H9 (cell line): ENCODE measurements at regions not wholly inside any gene's neighbourhood (a gene's known extent, or its start where the extent isn't known, plus 50 kb on each side); places are given as distances from the start of the nearest gene placed in this dataset.

Experiments used
- DNase-seq: peaks from one replicate; pipeline ENCODE4 v3.0.0-alpha.2; 2017
- H2AFZ ChIP-seq: one replicate; pipeline ENCODE4 v1.6.1; 2013; ENCODE audit warnings: mild to moderate bottlenecking, low read length, control low read depth, moderate library complexity
- H2AK5ac ChIP-seq: 2 replicates; pipeline ENCODE4 v1.6.1; 2013; ENCODE audit warnings: low read length, control low read depth, mixed read lengths; ENCODE audit not compliant: insufficient read length
- H2BK120ac ChIP-seq: one replicate; pipeline ENCODE4 v1.6.1; 2013; ENCODE audit warnings: low read depth, mild to moderate bottlenecking, low read length, control low read depth, inconsistent platforms; ENCODE audit not compliant: poor library complexity, severe bottlenecking
- H2BK12ac ChIP-seq: 2 replicates; pipeline ENCODE4 v1.6.1; 2013; ENCODE audit warnings: low read length, control low read depth, mixed read lengths, low read depth; ENCODE audit not compliant: insufficient read length
- H2BK15ac ChIP-seq: 2 replicates; pipeline ENCODE4 v1.6.1; 2013; ENCODE audit warnings: low read depth, low read length, control low read depth
- H2BK20ac ChIP-seq: one replicate; pipeline ENCODE4 v1.6.1; 2013; ENCODE audit warnings: low read depth, mild to moderate bottlenecking, low read length, control low read depth, inconsistent platforms; ENCODE audit not compliant: poor library complexity, severe bottlenecking
- H2BK5ac ChIP-seq: 2 replicates; pipeline ENCODE4 v1.6.1; 2013; ENCODE audit warnings: low read length, control low read depth, mixed read lengths; ENCODE audit not compliant: insufficient read length
- H3K14ac ChIP-seq: 2 replicates; pipeline ENCODE4 v1.6.1; 2013; ENCODE audit warnings: low read length, control low read depth; ENCODE audit not compliant: insufficient read depth
- H3K18ac ChIP-seq: 2 replicates; pipeline ENCODE4 v1.6.1; 2013; ENCODE audit warnings: low read depth, mild to moderate bottlenecking, mixed read lengths, low read length, control low read depth; ENCODE audit not compliant: insufficient read length
- H3K23ac ChIP-seq: 2 replicates; pipeline ENCODE4 v1.6.1; 2013; ENCODE audit warnings: low read length, control low read depth, mixed read lengths, low read depth; ENCODE audit not compliant: insufficient read length
- H3K23me2 ChIP-seq: 2 replicates; pipeline ENCODE4 v1.6.1; 2013; ENCODE audit warnings: low read depth, mild to moderate bottlenecking, mixed read lengths, low read length, control low read depth; ENCODE audit not compliant: insufficient read length, poor library complexity, severe bottlenecking
- H3K27ac ChIP-seq: 2 replicates; pipeline ENCODE4 v1.5.1; 2013; ENCODE audit warnings: low read length, control low read depth, mixed read lengths, low read depth; ENCODE audit not compliant: insufficient read length
- H3K27me3 ChIP-seq: 2 replicates; pipeline ENCODE4 v1.6.1; 2013; ENCODE audit warnings: low read length, control low read depth, inconsistent platforms; ENCODE audit not compliant: insufficient read depth
- H3K4ac ChIP-seq: 2 replicates; pipeline ENCODE4 v1.6.1; 2013; ENCODE audit warnings: low read depth, mild to moderate bottlenecking, control low read depth, inconsistent platforms, low read length, moderate library complexity
- H3K4me1 ChIP-seq: 2 replicates; pipeline ENCODE4 v1.6.1; 2013; ENCODE audit warnings: low read length, control low read depth, inconsistent platforms; ENCODE audit not compliant: insufficient read depth
- H3K4me2 ChIP-seq: 2 replicates; pipeline ENCODE4 v1.6.1; 2013; ENCODE audit warnings: low read length, control low read depth, mixed read lengths; ENCODE audit not compliant: insufficient read length, insufficient read depth
- H3K56ac ChIP-seq: 2 replicates; pipeline ENCODE4 v1.6.1; 2013; ENCODE audit warnings: low read depth, mild to moderate bottlenecking, mixed read lengths, low read length, control low read depth; ENCODE audit not compliant: insufficient read length
- H3K79me1 ChIP-seq: 2 replicates; pipeline ENCODE4 v1.6.1; 2013; ENCODE audit warnings: low read depth, mild to moderate bottlenecking, moderate library complexity, low read length, control low read depth, inconsistent platforms; ENCODE audit not compliant: insufficient read depth, poor library complexity, severe bottlenecking
- H3K79me2 ChIP-seq: 2 replicates; pipeline ENCODE4 v1.6.1; 2013; ENCODE audit warnings: low read length, control low read depth, inconsistent platforms; ENCODE audit not compliant: insufficient read depth
- H3K9ac ChIP-seq: 2 replicates; pipeline ENCODE4 v1.6.1; 2013; ENCODE audit warnings: low read length, control low read depth, mixed read lengths; ENCODE audit not compliant: insufficient read length; ENCODE audit errors: extremely low read depth
- H3K9me3 ChIP-seq: one replicate; pipeline ENCODE4 v1.6.1; 2013; ENCODE audit warnings: low read depth, low read length, inconsistent platforms; ENCODE audit not compliant: control insufficient read depth
- H3T11ph ChIP-seq: one replicate; pipeline ENCODE4 v1.6.1; 2013; ENCODE audit warnings: mild to moderate bottlenecking, low read length, control low read depth, inconsistent platforms
- H4K20me1 ChIP-seq: one replicate; pipeline ENCODE4 v1.6.1; 2013; ENCODE audit not compliant: control insufficient read depth, insufficient read length, insufficient read depth
- H4K5ac ChIP-seq: 2 replicates; pipeline ENCODE4 v1.6.1; 2013; ENCODE audit warnings: low read depth, mild to moderate bottlenecking, mixed read lengths, low read length, control low read depth; ENCODE audit not compliant: insufficient read length
- H4K8ac ChIP-seq: replicated peaks from 2 replicates; pipeline ENCODE4 v1.6.1; 2013; ENCODE audit warnings: low read length, control low read depth, mixed read lengths, low read depth; ENCODE audit not compliant: insufficient read length
- H4K91ac ChIP-seq: 2 replicates; pipeline ENCODE4 v1.6.1; 2013; ENCODE audit warnings: low read depth, mild to moderate bottlenecking, moderate library complexity, mixed read lengths, low read length, control low read depth; ENCODE audit not compliant: insufficient read length
- H3K27ac Mint-ChIP-seq, 3 experiments: 2 replicates in 2 of 3; 3 replicates in 1 of 3; pipeline ENCODE4 v1.8.0; 2020 to 2021; ENCODE audit warnings: mixed read lengths in 3 of 3, mild to moderate bottlenecking in 1 of 3, moderate library complexity in 1 of 3
- H3K27me3 Mint-ChIP-seq: 2 replicates; pipeline ENCODE4 v1.8.0; 2021; ENCODE audit warnings: low read depth, mild to moderate bottlenecking, moderate library complexity, mixed read lengths
- H3K36me3 Mint-ChIP-seq, 3 experiments: 2 replicates in 2 of 3; 3 replicates in 1 of 3; pipeline ENCODE4 v1.8.0; 2020 to 2021; ENCODE audit warnings: low read depth in 3 of 3, mixed read lengths in 3 of 3; ENCODE audit not compliant: insufficient read depth in 1 of 3
- H3K4me1 Mint-ChIP-seq, 2 experiments: 2 replicates each; pipeline ENCODE4 v1.8.0; 2020; ENCODE audit warnings: mixed read lengths in 2 of 2
- H3K4me3 Mint-ChIP-seq, 2 experiments: 2 replicates in 1 of 2; 3 replicates in 1 of 2; pipeline ENCODE4 v1.8.0; 2020 to 2021; ENCODE audit warnings: mild to moderate bottlenecking in 2 of 2, mixed read lengths in 2 of 2, moderate library complexity in 1 of 2
- H3K9me3 Mint-ChIP-seq, 2 experiments: 2 replicates in 1 of 2; 3 replicates in 1 of 2; pipeline ENCODE4 v1.8.0; 2020; ENCODE audit warnings: mild to moderate bottlenecking in 2 of 2, mixed read lengths in 2 of 2, moderate library complexity in 1 of 2
- WGBS: extraction: QIAGEN DNeasy Blood & Tissue Kit; methylation state at CpG from one replicate; pipeline ENCODE4 v1.1.7; 2013; ENCODE audit warnings: missing lambda C conversion rate, low lambda C conversion rate, mixed read lengths; ENCODE audit not compliant: insufficient read length; ENCODE audit errors: extremely low coverage; 5-methylcytosine and 5-hydroxymethylcytosine counted together
- TF ChIP-seq, protein P1 (sequence below): fragments of 200-600 bp; sonication (generic); conservative IDR thresholded peaks from 3 replicates; pipeline ENCODE4 v1.8.0; 2021; ENCODE audit warnings: antibody characterized with exemption, mild to moderate bottlenecking

- H3K9ac ChIP-seq = no peak overlapping the region
- no peaks in the 10 kb centered on the region; a peak in 1 of 7 replicates for H3K36me3 Mint-ChIP-seq
- peaks cover 4 to 11% of the 10 kb centered on the region in 2 experiments for H3K4me1 Mint-ChIP-seq
These were observed 62.8 kb upstream of the WWC1 start for GRCh38 chr5:168228668-168229067.

More at GRCh38 chr5:168228668-168229067, 62.8 kb upstream of the WWC1 start:
- Histone ChIP-seq H3K27ac (no peak overlapping the region), H2BK15ac (no peak overlapping the region), H2BK20ac (no peak overlapping the region), H3K4ac (no peak overlapping the region), H3K9me3 (no peaks in the 10 kb centered on the region), H2BK5ac (no peak overlapping the region), H4K20me1 (no peaks in the 10 kb centered on the region), H3K27me3 (no peaks in the 10 kb centered on the region), H3K4me2 (no peak overlapping the region), H2BK120ac (no peak overlapping the region), H3K79me2 (no peaks in the 10 kb centered on the region), H3K23me2 (no peaks in the 10 kb centered on the region), H2AK5ac (no peak overlapping the region), H3T11ph (no peak overlapping the region), H2AFZ (no peak overlapping the region), H2BK12ac (no peak overlapping the region), H4K5ac (no peak overlapping the region), H4K8ac (no peak overlapping the region), H3K14ac (no peak overlapping the region), H3K56ac (no peak overlapping the region), H4K91ac (no peak overlapping the region), H3K79me1 (no peaks in the 10 kb centered on the region), H3K23ac (no peak overlapping the region), H3K4me1 (no peaks in the 10 kb centered on the region), H3K18ac (no peak overlapping the region)
- H3K4me3 Mint-ChIP-seq = no peak overlapping the region
- DNase-seq = no peak
- TF ChIP-seq, protein P1, sequence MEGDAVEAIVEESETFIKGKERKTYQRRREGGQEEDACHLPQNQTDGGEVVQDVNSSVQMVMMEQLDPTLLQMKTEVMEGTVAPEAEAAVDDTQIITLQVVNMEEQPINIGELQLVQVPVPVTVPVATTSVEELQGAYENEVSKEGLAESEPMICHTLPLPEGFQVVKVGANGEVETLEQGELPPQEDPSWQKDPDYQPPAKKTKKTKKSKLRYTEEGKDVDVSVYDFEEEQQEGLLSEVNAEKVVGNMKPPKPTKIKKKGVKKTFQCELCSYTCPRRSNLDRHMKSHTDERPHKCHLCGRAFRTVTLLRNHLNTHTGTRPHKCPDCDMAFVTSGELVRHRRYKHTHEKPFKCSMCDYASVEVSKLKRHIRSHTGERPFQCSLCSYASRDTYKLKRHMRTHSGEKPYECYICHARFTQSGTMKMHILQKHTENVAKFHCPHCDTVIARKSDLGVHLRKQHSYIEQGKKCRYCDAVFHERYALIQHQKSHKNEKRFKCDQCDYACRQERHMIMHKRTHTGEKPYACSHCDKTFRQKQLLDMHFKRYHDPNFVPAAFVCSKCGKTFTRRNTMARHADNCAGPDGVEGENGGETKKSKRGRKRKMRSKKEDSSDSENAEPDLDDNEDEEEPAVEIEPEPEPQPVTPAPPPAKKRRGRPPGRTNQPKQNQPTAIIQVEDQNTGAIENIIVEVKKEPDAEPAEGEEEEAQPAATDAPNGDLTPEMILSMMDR = no peak
- peaks cover 8% of the 10 kb centered on the region for H3K27me3 Mint-ChIP-seq
- no peaks in the 10 kb centered on the region for H3K9me3 Mint-ChIP-seq
- WGBS = no CpG with 5 or more reads among the region's 3 CpGs
- no peak overlapping the region for H3K27ac Mint-ChIP-seq
